Ecto neural progenitor cell (in vitro differentiated cells): ENCODE measurements at regions not wholly inside any gene's neighbourhood (a gene's known extent, or its start where the extent isn't known, plus 50 kb on each side); places are given as distances from the start of the nearest gene placed in this dataset.

Source experiments
- DNase-seq: peaks from one replicate; pipeline ENCODE4 v3.0.0-alpha.2; 2018; ENCODE audit warnings: low spot score

DNA sequence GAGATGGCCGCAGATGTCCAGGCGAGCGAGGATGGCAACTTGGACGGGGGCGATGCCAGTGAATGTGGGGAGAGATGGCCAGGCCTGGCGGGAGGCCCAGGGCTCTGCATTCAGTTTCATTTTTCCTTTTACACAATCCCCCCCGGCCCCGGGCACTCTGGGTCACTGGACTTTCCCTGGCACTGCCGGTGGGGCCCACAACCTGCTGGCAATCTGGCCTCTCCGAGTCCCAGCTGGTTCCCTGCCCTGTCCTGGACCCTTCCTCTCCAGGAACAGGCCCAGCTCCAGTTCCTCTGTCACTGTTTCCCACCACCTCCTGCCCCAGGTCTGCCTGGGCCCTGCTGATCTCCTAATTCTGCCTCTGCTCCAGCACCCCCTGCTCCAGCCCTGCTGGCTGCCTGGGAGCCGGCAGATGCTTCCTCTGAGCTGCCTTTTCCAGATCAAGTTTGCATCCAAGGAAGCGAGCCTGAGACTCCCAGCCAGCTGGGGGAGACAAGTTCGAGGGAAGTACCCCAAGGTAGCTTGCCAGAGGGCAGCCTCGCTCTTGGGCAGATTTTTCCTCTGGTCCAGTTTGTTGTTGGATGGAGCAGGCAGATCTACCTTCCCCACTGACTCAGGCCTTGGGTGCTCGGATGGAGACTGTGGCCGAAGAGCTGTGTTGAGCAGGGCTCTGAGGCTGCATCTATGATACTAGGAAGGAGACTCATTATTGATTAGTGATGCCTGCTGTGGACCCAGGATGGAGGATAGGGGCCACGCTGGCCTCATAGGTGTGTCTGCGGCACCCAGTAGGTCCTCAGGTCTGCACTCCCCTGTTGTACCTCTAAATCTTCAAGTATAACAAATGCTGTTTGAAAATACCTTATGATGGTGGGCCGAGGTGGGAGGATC, 83.2 kb downstream of the CEBPB start:
- no peak for DNase-seq

GRCh38 chr20:50274570-50275430, 84.2 kb downstream of the CEBPB start:
- DNase-seq = no peak

- DNase-seq = no peak
Observed at GRCh38 chr20:50276119-50277063, 85.8 kb downstream of the CEBPB start.

DNA sequence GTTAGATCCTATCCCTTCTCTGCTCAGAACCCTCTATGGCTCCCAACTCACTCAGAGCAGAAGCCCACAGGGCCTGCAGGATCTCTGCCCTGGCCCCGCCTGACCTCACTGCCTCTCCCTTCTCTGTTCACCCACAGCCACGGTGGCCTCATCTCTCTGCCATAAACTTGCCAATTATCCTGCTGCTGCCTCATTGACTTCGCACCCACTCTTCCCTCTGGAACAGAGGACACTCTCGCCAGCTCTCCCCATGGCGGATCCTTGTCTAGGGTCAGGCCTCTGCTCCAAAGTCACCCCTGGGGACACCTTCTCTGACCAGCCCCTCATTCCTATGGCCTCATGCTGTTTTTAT, 86.4 kb downstream of the CEBPB start:
- DNase-seq = no peak

DNA sequence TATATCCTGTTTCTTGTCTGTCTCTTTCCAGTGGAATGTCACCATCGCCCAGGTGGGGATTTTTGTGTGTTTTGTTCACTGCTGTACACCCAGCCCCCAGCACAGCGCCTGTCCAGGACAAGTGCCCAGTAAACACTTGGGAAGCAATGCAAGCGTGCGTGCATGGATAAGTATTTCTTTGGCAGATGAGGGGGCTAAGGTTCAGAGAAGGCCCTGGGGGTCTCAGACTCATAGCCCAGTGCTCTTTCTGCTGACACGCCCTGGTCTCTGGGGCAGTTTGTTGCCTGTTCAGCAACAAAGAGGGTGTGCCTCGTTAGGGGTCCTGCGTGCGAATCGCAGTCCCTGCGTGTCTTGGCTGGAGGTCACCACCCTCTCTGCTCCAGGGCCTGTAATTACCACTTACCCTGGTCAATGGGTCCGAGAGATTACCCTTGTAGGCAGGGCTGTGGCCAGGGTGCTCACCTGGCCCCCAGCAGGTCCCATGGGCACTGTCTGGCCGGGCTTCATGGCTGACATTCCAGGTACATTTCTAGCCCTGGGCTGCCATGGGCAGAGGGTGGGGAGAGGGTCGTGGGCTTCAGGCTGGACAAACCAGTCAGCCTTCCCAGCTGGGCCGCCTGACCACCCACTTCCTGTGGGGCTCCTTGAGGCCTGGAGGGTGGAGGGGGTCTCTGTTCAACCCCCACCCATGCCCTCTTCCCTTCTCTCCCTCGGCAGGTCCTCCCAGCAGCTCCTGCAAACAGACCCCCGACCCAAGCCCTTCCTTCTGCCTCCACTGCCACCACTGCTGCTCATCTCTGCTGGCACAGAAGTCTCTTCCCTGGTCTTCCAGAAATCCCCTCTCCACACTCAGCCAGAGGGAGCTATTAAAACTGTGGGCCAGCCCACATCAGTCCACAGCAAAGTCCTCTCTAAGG, 87.1 kb downstream of the CEBPB start:
- DNase-seq = no peak

GRCh38 chr20:50278377-50278683, 87.7 kb downstream of the CEBPB start:
- no peak for DNase-seq

DNA sequence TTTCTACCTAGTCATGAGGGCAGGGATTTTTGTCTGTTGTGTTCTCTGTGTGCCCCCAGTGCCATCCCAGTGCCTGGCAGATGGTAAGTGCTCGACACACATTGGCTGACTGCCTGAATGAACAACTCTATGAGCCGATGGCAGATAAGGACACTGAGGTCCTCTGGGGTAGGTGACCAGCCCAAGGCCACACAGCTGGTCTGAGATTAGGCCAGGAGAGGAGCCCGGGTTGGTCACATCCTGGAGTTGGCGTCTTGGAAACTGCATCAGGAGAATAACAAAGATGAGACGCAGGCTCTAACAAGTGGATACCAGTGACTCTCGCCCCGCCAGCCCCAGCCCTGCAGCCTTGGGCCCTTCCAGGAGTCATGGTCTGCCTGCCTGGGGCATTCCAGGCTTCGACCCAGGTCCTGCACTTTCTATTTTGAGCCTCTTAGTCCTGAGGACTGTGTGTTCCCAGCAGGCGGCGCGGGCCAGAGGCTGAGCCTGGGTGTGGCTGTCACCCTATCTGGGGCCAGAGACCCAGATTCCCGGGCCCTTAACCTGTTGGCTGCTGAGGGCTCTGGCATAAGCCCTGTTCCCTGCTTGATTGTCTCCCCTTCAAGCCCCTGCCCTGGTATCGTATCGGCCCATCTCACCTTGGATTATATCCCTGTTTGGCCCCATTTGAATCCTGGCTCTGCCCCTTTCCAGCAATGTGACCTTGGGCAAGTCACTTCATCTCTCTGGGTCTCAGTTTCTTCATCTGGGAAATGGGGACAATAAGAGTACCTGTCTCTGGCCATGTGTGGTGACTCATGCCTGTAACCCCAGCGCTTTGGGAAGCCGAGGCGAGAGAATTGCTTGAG, 88.3 kb downstream of the CEBPB start:
- DNase-seq = no peak

- no peak for DNase-seq
Observed at GRCh38 chr20:50279988-50280850, 89.6 kb downstream of the CEBPB start.

DNA sequence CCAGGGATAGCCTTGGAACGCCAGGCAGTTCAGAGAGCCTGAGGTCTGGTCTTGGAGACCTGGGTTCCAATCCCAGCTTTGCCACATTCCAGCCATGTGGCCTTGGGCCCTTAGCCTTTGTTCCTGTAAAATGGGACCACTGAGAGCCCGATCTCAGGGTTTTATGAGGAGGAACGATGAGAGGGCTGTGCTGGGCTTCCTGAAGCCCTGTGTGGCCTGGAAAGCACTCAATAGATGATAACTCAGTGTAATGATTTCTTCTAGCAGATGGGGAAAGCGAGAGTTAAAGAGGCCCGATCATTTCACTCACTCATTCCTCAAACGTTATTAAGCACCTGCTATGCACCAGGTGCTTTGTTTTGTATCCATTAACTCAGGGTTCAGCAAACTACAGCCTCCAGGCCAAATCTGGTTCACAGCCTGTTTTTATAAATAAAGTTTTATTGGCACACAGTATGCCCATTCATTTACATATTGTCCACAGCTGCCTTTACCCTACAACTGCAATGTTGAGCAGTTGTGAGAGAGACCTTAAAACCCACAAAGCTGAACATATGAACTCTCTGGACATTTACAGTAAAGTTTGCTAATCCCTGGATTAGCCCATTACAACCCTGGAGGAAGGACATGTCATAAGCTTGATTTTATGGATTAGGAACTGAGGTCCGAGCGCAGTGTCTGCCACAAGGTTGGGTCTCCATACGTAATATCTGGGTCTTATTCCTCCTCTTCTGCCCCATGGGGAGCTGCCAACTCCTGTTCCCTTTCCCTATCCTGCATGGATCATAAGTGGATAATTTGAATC, 90.4 kb downstream of the CEBPB start:
- no peak for DNase-seq

GRCh38 chr20:50281831-50282591, 91.4 kb downstream of the CEBPB start:
- no peak for DNase-seq

- no peak for DNase-seq
Observed at GRCh38 chr20:50282592-50283241, 92.1 kb downstream of the CEBPB start.

DNA sequence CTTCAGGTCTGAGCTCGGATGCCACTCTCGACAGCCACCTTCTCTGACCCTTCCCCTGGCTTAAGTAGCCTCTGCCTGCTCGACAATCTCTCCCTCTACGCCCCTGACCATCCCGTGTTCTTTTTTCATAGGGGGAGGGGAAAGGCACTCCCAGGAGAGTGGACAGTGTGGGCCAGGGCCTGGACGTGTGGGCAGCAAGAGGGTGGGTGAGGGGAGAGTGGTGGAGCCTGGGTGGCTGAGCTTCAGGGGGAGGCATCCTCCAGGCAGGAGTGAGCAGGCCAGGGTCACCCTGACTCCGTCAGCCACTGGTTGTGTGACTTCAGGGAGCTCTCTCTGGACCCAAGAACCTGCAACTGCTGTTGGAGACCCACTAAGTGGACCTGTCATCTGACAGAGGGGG, 92.7 kb downstream of the CEBPB start:
- DNase-seq = no peak

- no peak for DNase-seq
Observed at GRCh38 chr20:50283922-50284810, 93.5 kb downstream of the CEBPB start.

DNA sequence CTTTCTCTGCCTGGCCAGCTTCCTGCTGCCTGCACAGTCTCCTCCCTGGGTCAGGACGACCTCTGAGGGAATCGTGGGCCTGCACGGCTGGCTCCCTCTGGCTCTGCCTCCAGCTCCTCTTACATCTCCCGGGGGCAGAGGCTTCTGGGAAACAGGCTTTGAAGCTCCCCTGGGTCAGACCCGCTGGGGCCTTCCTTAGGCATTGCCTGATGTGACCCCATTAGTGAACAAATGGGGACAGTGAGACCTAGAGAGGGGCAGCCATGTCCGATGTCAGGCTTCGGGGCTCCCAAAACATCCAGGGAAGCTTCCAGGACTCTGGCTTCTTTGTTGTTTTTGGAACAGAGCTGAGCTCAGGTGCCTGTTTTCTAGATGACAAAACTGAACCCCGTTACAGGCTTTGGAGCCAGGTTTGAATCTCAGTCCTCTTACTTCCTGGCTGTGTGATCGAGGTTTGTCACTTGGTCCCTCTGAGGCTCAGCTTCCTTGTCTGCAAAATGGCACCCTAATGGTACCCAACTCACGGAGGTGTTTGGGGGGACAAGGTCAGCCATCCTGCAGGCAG, 94.3 kb downstream of the CEBPB start:
- no peak for DNase-seq

DNA sequence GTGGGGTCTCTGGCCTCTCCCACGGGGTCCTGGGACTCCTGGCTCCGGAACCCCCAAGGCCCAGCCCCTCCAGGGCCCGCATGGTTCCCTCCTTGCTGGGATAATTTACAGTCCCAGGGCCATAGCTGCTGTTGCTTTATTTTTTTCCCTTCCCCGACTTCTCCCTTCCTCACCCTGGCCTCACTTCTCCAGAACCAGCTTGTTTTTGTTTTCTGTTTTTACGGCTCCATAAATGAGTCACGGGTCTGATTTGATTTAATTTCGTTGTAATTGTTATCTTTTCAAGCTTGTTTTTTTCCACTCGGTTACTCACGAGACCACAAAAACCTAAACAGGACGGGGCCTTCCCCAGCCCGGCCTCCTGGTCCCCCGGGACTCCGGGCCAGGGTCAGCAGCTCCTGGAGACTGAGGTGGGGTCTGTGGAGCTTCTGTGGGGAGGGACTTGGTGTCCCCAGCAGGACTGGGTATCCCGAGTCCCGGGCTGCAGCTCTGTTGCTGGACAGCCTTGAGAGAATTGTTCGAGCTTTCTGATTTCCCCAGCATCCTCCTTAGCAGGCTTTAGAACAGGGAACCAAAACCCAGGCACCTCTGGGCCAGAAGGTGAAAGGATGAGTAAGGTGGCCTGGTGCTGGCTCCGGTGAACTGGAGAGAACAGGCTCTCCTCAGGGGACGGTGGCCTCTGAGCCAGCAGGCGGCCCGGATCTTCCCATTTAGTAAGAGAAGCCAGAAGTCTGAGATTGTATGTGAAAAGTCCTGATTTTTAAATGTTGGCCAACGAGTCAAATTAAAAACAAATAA, 94.9 kb downstream of the CEBPB start:
- DNase-seq = no peak
